H54 (cell line): ENCODE measurements at regions not wholly inside any gene's neighbourhood (a gene's known extent, or its start where the extent isn't known, plus 50 kb on each side); places are given as distances from the start of the nearest gene placed in this dataset.

Experiments used
- DNase-seq: peaks from one replicate; pipeline ENCODE4 v3.0.0; 2011; ENCODE audit warnings: low spot score, mixed read lengths; ENCODE audit not compliant: insufficient read length
- FAIRE-seq: peaks from 3 replicates; lab custom pipeline; 2011; peaks lifted over from hg19 to GRCh38; lab: Jason Lieb, UNC
- POLR2A ChIP-seq: IDR thresholded peaks from 2 replicates; pipeline ENCODE4 v1.6.1; 2011; ENCODE audit warnings: low read depth, mild to moderate bottlenecking, low read length

DNA sequence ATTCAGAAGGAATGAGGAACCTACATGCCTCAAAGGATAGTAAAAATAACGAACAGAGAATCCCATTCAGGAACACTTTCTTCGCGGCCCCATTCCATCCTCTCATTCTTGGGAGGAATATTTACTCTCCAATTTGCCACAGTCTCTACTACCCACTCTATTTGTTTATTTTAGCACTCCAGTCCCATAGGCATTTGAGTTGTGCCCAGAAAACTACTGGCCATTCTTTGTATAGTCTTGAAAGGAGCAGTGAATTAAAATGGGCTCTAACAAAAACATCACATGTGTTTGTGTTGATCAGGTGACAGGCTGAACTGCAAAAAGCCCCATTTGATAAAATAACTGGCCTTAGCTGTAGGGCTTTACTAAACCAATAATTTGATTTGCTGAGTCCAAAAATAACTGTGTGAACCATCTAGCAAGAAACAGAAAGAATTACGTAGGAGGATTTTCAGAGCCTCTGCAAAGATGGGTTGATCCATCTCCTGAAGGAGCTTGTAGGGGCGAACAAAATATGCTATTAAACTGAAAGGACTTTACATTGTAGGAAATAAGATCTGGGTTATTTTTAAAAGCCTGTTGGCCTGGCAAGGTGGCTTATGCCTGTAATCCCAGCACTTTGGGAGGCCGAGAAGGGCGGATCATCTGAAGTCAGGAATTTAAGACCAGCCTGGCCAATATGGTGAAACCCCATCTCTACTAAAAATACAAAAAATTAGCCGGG lies 142.3 kb upstream of the CPNE8 start:
- DNase-seq (no peak), FAIRE-seq (no peak)
- no peak for TF ChIP-seq POLR2A

DNA sequence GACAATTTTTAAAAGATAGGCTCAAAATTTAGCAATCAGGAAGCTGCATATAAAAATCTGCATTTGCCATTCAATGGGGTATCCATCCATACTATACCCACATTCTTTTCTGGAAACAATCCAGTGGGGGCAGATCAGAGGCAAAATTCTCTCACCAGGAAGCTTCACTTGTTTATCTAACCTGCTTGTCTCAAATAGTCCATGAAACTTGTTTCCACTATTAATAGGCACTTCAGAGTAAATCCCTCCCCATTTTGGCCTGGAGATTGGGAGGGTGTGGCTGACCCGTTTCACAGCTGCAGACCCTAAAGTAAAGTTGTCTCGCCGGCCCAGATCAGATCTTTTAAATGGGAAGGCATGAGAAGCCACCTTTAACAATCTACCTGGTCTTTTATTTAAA lies 139.4 kb upstream of the CPNE8 start:
- DNase-seq (no peak), FAIRE-seq (no peak)

DNA sequence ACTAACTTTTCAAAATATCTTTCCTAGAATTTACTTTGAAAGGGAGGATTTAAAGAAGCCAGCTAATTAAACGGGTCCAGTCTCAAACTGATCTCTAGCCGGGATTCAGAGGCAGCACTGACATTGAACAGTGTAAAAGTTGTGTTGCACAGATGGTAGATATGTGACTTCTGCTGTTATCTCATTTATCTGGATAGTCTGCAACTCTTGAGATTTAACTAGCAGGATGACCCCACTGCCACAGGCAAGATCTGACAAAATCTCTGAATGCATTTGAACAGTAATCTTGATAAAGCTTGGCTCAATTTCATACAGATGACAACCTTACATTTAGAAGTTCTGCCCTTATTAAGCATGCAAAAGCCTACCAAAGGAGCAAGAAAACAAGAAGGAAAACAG lies 138.0 kb upstream of the CPNE8 start:
- TF ChIP-seq POLR2A = no peak
- no peak for FAIRE-seq
- DNase-seq = no peak

More for the DNA sequence above, 139.4 kb upstream of the CPNE8 start:
- TF ChIP-seq POLR2A = no peak

DNA sequence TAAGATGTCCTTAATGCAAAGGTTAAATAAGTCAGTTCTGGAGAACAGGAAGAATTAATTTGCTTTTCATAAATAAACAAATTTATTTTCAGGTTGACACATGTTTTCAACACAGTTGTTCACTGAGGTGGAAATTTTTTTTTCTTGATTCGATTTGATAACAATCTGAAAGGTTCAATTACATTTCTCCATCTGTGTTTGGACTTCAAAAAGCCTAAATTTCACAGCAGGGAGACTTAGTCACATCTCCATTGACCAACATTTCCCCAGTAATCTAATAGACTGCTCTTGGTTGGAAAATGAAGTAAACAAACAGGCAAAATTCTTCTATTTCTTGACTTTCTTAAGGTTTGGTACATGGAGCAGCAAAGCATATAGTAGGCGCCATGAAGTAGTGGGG lies 134.9 kb upstream of the CPNE8 start:
- DNase-seq (no peak), FAIRE-seq (no peak)
- no peak for TF ChIP-seq POLR2A

DNA sequence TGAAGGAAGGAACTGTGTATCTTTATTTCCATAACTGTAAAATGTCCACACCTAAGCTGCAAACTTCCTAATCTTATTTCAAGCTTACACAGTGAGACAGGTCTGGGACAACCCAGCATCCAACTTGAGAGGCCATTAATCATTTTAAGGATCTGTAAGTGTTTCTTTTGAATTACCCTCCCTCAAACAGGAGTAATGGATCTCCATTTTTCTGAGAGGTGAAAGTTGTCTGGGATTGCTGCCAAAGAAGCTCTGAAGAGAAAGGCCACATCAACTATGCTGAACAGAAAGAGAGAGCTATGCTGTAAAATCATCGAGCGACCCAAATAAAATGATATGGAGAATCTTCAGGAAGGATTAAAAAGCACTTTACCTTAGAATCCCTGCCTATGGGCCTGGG lies 131.7 kb upstream of the CPNE8 start:
- DNase-seq (no peak), FAIRE-seq (no peak)
- TF ChIP-seq POLR2A = no peak

DNA sequence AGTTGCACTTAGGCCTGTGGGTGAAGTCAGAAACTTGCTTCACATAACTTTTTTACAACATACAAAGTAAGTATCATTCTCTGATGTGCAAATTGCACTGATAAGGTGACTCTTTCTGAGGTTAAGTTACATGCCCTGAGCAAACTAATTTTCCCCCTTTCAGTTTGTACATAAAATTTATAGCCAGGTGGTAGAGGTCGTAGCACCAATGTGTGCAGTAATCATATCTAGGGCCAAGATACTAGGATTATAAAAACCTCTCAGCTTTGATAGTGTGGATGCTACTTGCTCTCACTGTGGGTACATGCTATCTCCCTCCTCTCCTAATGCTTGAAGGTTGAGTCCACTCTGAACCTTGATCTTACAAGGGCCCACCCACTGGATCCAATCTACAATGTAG lies 130.7 kb upstream of the CPNE8 start:
- TF ChIP-seq POLR2A = no peak
- FAIRE-seq (no peak), DNase-seq (no peak)

DNA sequence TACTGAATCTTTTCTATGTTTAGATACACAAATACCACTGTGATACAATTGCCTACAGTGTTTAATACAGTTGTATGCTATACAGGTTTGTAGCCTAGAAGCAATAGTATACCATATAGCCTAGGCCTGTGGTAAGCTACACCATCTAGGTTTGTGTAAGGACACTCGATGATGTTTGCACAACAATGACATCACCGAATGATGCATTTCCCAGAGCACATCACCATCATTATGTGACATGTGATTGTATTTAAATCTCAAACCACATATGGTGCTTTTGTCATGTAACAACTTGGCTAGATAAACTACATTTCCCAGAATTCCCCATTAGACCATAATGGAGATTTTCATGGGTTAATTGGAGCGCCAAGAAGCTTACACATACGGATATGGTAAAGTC lies 128.4 kb upstream of the CPNE8 start:
- no peak for TF ChIP-seq POLR2A
- FAIRE-seq = no peak
- DNase-seq = no peak

DNA sequence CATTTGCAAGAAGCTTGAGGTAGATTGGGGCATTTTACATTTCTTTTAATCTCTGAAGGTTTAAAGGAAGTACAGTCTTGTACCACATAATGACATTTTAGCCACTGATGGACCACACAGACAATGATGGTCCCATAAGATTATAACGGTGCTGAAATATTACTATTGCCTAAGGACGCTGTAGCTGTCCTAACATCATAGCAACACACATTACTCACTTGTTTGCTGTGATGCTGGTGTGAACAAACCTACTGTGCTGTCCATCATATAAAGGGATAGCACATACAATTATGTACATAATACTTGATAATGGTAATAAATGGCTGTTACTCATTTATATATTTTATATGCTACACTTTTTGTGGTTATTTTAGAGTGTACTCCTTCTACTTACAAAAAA lies 127.1 kb upstream of the CPNE8 start:
- no peak for FAIRE-seq
- TF ChIP-seq POLR2A = no peak
- DNase-seq = no peak

DNA sequence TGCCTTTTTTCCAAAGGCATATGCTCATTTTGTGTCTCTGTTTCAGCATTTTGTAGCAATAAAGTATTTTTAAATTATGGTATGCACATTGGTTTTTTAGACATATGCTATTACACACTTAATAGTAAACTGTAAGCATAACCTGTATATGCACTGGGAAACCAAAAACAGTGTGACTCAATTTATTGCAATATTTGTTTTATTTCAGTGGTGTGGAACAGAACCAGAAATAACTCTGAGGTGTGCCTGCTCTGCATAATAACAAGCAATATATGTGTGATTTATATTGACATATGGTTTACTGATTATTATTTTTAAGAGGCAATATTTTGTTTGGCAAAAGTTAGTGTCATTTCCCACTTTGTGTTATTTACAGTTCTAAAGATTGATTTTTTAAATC lies 126.6 kb upstream of the CPNE8 start:
- no peak for FAIRE-seq
- no peak for TF ChIP-seq POLR2A

DNA sequence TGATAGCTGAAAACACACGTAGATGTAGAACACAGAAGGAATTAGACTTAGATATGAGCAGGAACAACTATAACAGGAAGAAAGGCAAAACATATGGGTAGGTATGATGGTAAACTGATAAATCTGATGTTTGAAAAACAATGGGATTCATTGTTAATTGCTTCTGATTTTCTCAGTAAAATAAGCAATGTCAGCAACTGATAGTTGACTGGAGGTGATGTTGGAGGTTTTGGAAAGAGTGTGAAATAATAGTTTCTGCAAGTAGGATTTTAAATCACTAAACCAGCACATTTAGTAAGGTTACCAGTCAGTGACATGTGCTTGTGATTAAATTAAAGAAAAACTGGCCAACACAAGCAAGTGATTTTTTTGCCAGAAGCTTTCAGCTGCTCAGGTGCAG lies 123.0 kb upstream of the CPNE8 start:
- DNase-seq (no peak), FAIRE-seq (no peak)
- TF ChIP-seq POLR2A = no peak

More for the DNA sequence above, 126.6 kb upstream of the CPNE8 start:
- no peak for DNase-seq

DNA sequence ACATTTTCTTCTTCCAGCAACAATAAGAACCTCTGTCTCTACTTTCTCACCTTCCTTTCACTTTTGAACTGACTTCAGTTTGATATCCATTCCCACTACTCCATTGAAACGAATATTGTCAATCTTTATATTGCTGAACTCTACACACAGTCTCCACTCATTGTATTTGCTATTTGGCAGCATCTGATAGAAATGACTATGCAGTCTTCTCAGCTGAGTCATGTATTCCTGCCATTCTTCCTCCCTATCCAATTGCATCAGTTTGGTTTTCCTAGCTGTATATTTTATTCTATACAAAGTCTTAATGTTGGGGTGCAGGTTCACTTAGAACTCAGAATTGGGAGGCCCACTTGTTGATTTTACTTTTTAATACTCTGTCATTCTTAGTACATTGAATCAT lies 107.5 kb upstream of the CPNE8 start:
- no peak for TF ChIP-seq POLR2A
- FAIRE-seq (no peak), DNase-seq (no peak)

DNA sequence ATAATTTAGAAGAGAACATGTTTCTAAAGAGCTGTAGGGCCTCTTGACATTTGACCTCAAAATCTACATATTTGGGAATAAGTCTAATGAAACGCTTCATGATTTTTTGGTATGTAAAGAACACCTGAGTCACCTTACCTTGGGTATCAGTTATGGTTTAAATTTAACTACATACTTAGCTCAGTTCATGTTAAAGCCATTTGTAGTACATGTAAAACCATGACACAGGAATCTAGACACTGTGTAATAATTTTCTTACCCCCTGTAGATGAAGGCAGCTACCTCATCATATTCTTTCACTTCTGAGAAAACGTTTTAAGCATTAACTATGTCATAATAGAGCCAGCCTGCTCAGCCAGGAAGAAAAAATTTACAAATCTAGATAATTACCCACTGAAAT lies 105.8 kb upstream of the CPNE8 start:
- no peak for FAIRE-seq
- no peak for TF ChIP-seq POLR2A
- DNase-seq = no peak

DNA sequence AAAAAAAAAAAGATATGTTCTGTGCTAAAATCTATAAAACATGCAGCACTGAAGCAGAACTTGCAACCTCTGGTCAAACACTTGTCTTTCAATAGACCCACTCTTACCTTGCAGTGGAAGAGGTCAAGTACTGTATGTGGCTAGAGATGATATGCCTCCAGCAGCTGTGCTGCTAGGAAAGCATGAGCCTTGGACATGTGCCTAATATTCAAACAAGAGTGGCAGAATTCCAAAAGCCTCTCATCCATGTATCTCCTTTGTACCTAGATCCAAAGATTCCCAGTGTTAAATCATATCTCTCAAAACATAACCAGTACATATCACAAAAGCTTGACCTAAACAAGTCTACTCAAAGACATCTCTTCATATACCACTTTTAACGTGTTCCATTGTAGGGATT lies 105.0 kb upstream of the CPNE8 start:
- no peak for TF ChIP-seq POLR2A
- DNase-seq (no peak), FAIRE-seq (no peak)

DNA sequence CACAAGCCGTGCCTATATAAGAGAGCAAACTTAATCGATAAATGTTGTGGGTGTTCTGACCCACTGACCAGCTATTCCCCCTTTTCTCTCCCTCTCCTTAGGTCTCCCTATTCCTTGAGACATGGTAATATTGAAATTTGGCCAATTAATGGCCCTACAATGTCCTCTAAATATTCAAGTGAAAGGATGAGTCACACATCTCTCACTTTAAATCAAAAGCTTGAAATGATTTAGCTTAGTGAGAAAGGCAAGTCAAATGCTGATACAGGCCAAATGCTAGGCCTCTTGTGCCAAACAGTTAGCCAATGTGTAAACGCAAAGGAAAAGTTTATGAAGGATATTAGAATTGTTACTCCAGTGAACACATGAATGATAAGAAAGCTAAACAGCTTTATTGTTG lies 102.2 kb upstream of the CPNE8 start:
- FAIRE-seq = no peak
- no peak for TF ChIP-seq POLR2A
- no peak for DNase-seq

DNA sequence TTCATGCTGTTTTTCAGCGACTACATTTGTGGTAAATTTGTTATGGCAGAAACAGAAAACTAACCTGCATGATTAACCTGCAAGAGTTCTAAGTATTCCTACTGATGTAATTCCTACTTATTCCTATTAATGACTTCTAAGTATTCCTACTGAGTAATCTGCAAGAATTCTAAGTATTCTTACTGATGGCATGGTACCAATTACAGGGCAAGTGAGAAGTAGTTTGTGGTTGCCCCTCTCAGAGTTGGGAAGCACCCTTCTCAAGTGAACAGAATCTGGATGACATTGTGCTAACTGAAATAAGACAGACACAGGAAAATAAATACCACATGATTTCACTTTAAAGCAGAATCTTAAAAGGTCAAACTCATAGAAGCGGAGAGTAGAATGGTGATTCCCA lies 100.9 kb upstream of the CPNE8 start:
- no peak for DNase-seq
- FAIRE-seq = no peak
- TF ChIP-seq POLR2A = no peak
